SK-N-SH treated with all-trans-retinoic acid at 6 μM for 48 hours (cell line): ENCODE measurements at regions not wholly inside any gene's neighbourhood (a gene's known extent, or its start where the extent isn't known, plus 50 kb on each side); places are given as distances from the start of the nearest gene placed in this dataset.

Experiments
- ARNTL ChIP-seq: fragments of 450-650 bp; formaldehyde crosslinking; IDR thresholded peaks from 2 replicates; pipeline ENCODE4 v1.5.0; 2020; ENCODE audit warnings: low read depth, mild to moderate bottlenecking, moderate library complexity, borderline replicate concordance
- BACH2 ChIP-seq: fragments of 250-450 bp; sonication (Bioruptor Pico); IDR thresholded peaks from 2 replicates; pipeline ENCODE4 v1.9.0; 2021; ENCODE audit warnings: mild to moderate bottlenecking, borderline replicate concordance
- ESRRG ChIP-seq: fragments of 250-450 bp; sonication (Bioruptor Pico); IDR thresholded peaks from 2 replicates; pipeline ENCODE4 v1.6.1; 2021; ENCODE audit warnings: mild to moderate bottlenecking
- OSR1 ChIP-seq: fragments of 250-450 bp; sonication (Bioruptor Pico); IDR thresholded peaks from 2 replicates; pipeline ENCODE4 v1.8.0; 2022; ENCODE audit warnings: moderate library complexity, mild to moderate bottlenecking, inconsistent platforms
- RARB ChIP-seq: fragments of 250-450 bp; sonication (Bioruptor Pico); IDR thresholded peaks from 2 replicates; pipeline ENCODE4 v1.8.0; 2021; ENCODE audit warnings: mild to moderate bottlenecking, moderate library complexity
- TCF4 ChIP-seq: fragments of 250-450 bp; sonication (Bioruptor Pico); IDR thresholded peaks from 2 replicates; pipeline ENCODE4 v1.8.0; 2021; ENCODE audit warnings: mild to moderate bottlenecking, moderate library complexity, borderline replicate concordance
- ZFP3 ChIP-seq: fragments of 250-450 bp; sonication (Bioruptor Pico); IDR thresholded peaks from 2 replicates; pipeline ENCODE4 v1.5.0; 2020; ENCODE audit warnings: mild to moderate bottlenecking, moderate library complexity
- ZNF70 ChIP-seq: fragments of 450-650 bp; formaldehyde crosslinking; IDR thresholded peaks from 2 replicates; pipeline ENCODE4 v1.5.0; 2020; ENCODE audit warnings: mild to moderate bottlenecking, moderate library complexity
- TF ChIP-seq, protein P1 (sequence below): fragments of 250-450 bp; sonication (Bioruptor Pico); IDR thresholded peaks from 2 replicates; pipeline ENCODE4 v1.8.0; 2020; ENCODE audit warnings: mild to moderate bottlenecking, moderate library complexity, borderline replicate concordance
- TF ChIP-seq, protein P2 (sequence below): fragments of 250-450 bp; sonication (Bioruptor Pico); IDR thresholded peaks from 2 replicates; pipeline ENCODE4 v1.5.1; 2020; ENCODE audit warnings: low read depth, mild to moderate bottlenecking, moderate library complexity
- TF ChIP-seq, protein P3 (sequence below): fragments of 250-450 bp; sonication (Bioruptor Pico); IDR thresholded peaks from 2 replicates; pipeline ENCODE4 v1.5.1; 2021; ENCODE audit warnings: mild to moderate bottlenecking, moderate library complexity

DNA sequence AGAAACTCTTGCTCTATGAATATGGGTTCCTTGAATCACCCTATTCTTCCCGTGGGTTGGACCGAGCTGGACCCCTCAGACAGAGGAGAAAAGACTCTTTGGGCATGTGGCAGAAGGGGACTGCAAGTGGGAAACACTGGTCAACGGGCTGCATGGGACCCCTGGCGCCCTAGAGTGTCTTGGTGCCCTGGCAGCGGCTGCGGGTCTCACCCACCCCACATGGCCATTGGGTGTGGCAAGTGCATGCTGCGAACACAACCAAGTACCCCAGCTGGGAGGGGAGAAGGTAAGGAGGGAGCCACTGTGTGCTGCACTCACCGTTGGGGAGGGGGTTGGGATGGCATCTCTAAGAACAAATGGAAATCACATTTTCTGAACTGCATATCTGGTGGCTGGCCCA, 438.8 kb upstream of the EYS start:
- TF ChIP-seq RARB (CRISPR knock-in tag) (no peak), ZFP3 (CRISPR knock-in tag) (no peak), ZNF70 (CRISPR knock-in tag) (no peak), OSR1 (CRISPR knock-in tag) (no peak), ARNTL (no peak), BACH2 (CRISPR knock-in tag) (no peak), ESRRG (CRISPR knock-in tag) (no peak), TCF4 (CRISPR knock-in tag) (no peak)
- TF ChIP-seq, protein P1, sequence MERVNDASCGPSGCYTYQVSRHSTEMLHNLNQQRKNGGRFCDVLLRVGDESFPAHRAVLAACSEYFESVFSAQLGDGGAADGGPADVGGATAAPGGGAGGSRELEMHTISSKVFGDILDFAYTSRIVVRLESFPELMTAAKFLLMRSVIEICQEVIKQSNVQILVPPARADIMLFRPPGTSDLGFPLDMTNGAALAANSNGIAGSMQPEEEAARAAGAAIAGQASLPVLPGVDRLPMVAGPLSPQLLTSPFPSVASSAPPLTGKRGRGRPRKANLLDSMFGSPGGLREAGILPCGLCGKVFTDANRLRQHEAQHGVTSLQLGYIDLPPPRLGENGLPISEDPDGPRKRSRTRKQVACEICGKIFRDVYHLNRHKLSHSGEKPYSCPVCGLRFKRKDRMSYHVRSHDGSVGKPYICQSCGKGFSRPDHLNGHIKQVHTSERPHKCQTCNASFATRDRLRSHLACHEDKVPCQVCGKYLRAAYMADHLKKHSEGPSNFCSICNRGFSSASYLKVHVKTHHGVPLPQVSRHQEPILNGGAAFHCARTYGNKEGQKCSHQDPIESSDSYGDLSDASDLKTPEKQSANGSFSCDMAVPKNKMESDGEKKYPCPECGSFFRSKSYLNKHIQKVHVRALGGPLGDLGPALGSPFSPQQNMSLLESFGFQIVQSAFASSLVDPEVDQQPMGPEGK (CRISPR knock-in tag) = no peak
- TF ChIP-seq, protein P2, sequence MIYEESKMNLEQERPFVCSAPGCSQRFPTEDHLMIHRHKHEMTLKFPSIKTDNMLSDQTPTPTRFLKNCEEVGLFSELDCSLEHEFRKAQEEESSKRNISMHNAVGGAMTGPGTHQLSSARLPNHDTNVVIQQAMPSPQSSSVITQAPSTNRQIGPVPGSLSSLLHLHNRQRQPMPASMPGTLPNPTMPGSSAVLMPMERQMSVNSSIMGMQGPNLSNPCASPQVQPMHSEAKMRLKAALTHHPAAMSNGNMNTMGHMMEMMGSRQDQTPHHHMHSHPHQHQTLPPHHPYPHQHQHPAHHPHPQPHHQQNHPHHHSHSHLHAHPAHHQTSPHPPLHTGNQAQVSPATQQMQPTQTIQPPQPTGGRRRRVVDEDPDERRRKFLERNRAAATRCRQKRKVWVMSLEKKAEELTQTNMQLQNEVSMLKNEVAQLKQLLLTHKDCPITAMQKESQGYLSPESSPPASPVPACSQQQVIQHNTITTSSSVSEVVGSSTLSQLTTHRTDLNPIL (CRISPR knock-in tag) = no peak
- TF ChIP-seq, protein P3, sequence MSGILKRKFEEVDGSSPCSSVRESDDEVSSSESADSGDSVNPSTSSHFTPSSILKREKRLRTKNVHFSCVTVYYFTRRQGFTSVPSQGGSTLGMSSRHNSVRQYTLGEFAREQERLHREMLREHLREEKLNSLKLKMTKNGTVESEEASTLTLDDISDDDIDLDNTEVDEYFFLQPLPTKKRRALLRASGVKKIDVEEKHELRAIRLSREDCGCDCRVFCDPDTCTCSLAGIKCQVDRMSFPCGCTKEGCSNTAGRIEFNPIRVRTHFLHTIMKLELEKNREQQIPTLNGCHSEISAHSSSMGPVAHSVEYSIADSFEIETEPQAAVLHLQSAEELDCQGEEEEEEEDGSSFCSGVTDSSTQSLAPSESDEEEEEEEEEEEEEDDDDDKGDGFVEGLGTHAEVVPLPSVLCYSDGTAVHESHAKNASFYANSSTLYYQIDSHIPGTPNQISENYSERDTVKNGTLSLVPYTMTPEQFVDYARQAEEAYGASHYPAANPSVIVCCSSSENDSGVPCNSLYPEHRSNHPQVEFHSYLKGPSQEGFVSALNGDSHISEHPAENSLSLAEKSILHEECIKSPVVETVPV (CRISPR knock-in tag) = no peak
